PC-9 (cell line): ENCODE measurements at regions not wholly inside any gene's neighbourhood (a gene's known extent, or its start where the extent isn't known, plus 50 kb on each side); places are given as distances from the start of the nearest gene placed in this dataset.

Experiments
- BruUV-seq: library from RNA; stranded (reverse); fragments of 400-500 nt; replicated peaks from 2 replicates; lab custom pipeline; 2021; lab: Mats Ljungman, UMichigan
- CTCF ChIA-PET: fragments of 300-600 bp; sonication (Branson Sonifier 250); formaldehyde crosslinking; loops from one replicate; lab custom pipeline; 2022; ENCODE audit warnings: antibody characterized with exemption; lab: Charles Lee
- POLR2A ChIA-PET: fragments of 300-600 bp; sonication (Branson Sonifier 250); formaldehyde crosslinking; loops from one replicate; lab custom pipeline; 2022; ENCODE audit warnings: antibody characterized with exemption; ENCODE audit not compliant: unreplicated experiment; lab: Charles Lee
- DNase-seq, 2 experiments: peaks; one replicate each; pipeline versions ENCODE4 v3.0.0 to v3.0.0-alpha.2; 2015 to 2022; ENCODE audit warnings: mixed read lengths in 1 of 2
- H2AFZ ChIP-seq: fragments of 200-600 bp; sonication (generic); 2 replicates; pipeline ENCODE4 v1.8.1; 2017; ENCODE audit warnings: antibody characterized with exemption
- H3F3A ChIP-seq: fragments of 200-600 bp; sonication (generic); 2 replicates; pipeline ENCODE4 v1.8.1; 2017; ENCODE audit warnings: antibody characterized with exemption, mild to moderate bottlenecking, low read depth; ENCODE audit not compliant: insufficient read depth
- H3K27ac ChIP-seq: fragments of 200-600 bp; sonication (generic); 2 replicates; pipeline ENCODE4 v1.6.1; 2016; ENCODE audit warnings: mixed run types
- H3K27me3 ChIP-seq: fragments of 200-600 bp; sonication (generic); 2 replicates; pipeline ENCODE4 v1.6.1; 2016; ENCODE audit warnings: low read depth, mixed run types; ENCODE audit not compliant: insufficient read depth
- H3K36me3 ChIP-seq: fragments of 200-600 bp; sonication (generic); 2 replicates; pipeline ENCODE4 v1.6.1; 2016; ENCODE audit warnings: low read depth, mixed run types
- H3K4me1 ChIP-seq: fragments of 200-600 bp; sonication (generic); replicated peaks from 2 replicates; pipeline ENCODE4 v1.6.1; 2016; ENCODE audit warnings: mixed run types; ENCODE audit not compliant: insufficient read depth
- H3K4me2 ChIP-seq: fragments of 200-600 bp; sonication (generic); 2 replicates; pipeline ENCODE4 v1.6.1; 2017; ENCODE audit warnings: mixed run types
- H3K4me3 ChIP-seq: fragments of 200-600 bp; sonication (generic); 2 replicates; pipeline ENCODE4 v1.6.1; 2016; ENCODE audit warnings: mixed run types
- H3K79me2 ChIP-seq: fragments of 200-600 bp; sonication (generic); 2 replicates; pipeline ENCODE4 v1.6.1; 2017; ENCODE audit warnings: low read depth, mixed run types
- H3K9me2 ChIP-seq: fragments of 200-600 bp; sonication (generic); 2 replicates; pipeline ENCODE4 v1.8.1; 2017; ENCODE audit warnings: mild to moderate bottlenecking; ENCODE audit not compliant: insufficient read depth
- H3K9me3 ChIP-seq: fragments of 200-600 bp; sonication (generic); 2 replicates; pipeline ENCODE4 v1.8.1; 2016; ENCODE audit warnings: low read depth; ENCODE audit not compliant: insufficient read depth
- H4K20me1 ChIP-seq: fragments of 200-600 bp; sonication (generic); 2 replicates; pipeline ENCODE4 v1.8.1; 2017; ENCODE audit not compliant: insufficient read depth
- EZH2 ChIP-seq: fragments of 200-600 bp; sonication (generic); IDR thresholded peaks from 2 replicates; pipeline ENCODE4 v1.8.0; 2017; ENCODE audit warnings: antibody characterized with exemption, low read depth
- intact Hi-C: fragments of 100-400 bp; cut with micrococcal nuclease; formaldehyde crosslinking; loops from one replicate; pipeline ENCODE4 v1.10.0; 2022; ENCODE audit not compliant: unreplicated experiment
- TF ChIP-seq, protein P1 (sequence below): fragments of 200-600 bp; sonication (generic); conservative IDR thresholded peaks from 2 replicates; pipeline ENCODE4 v1.6.1; 2017; ENCODE audit warnings: mixed run types, antibody characterized with exemption, mild to moderate bottlenecking, moderate library complexity

DNA sequence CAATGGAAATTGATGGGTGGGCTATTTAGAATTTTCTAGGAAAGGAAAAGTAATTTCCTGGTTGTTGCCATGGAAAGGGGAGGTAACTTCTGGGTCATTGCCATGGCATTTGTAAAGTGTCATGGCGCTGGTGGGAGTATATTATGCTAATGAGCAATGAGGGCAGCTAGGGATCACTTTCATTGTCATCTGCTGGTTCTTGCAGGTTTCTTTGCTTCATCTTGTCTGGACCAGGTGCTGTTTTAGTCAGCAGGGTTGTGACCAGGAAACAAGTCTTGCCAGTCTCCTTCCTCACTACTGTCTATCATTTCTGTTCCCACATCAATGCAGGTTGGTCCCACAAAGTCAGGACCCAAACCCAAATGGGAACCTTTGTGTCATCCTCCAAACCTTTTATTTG, 237.6 kb upstream of the C11orf87 start:
- Histone ChIP-seq H3K4me1 (no peaks in the 10 kb centered on the region), H3K27me3 (no peaks in the 10 kb centered on the region), H3K27ac (no peak overlapping the region), H3K4me2 (no peak overlapping the region), H3K79me2 (no peaks in the 10 kb centered on the region), H3F3A (no peaks in the 10 kb centered on the region), H3K4me3 (no peak overlapping the region), H2AFZ (no peak overlapping the region), H3K9me2 (no peaks in the 10 kb centered on the region), H3K36me3 (no peaks in the 10 kb centered on the region), H3K9me3 (no peaks in the 10 kb centered on the region), H4K20me1 (no peaks in the 10 kb centered on the region)
- ChIA-PET POLR2A (no interaction called here), CTCF (no interaction called here)
- TF ChIP-seq, protein P1, sequence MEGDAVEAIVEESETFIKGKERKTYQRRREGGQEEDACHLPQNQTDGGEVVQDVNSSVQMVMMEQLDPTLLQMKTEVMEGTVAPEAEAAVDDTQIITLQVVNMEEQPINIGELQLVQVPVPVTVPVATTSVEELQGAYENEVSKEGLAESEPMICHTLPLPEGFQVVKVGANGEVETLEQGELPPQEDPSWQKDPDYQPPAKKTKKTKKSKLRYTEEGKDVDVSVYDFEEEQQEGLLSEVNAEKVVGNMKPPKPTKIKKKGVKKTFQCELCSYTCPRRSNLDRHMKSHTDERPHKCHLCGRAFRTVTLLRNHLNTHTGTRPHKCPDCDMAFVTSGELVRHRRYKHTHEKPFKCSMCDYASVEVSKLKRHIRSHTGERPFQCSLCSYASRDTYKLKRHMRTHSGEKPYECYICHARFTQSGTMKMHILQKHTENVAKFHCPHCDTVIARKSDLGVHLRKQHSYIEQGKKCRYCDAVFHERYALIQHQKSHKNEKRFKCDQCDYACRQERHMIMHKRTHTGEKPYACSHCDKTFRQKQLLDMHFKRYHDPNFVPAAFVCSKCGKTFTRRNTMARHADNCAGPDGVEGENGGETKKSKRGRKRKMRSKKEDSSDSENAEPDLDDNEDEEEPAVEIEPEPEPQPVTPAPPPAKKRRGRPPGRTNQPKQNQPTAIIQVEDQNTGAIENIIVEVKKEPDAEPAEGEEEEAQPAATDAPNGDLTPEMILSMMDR: no peak
- no peak for TF ChIP-seq EZH2
- DNase-seq: no peak
- intact Hi-C loops: no loop called here
- no TSS peak for BruUV-seq

DNA sequence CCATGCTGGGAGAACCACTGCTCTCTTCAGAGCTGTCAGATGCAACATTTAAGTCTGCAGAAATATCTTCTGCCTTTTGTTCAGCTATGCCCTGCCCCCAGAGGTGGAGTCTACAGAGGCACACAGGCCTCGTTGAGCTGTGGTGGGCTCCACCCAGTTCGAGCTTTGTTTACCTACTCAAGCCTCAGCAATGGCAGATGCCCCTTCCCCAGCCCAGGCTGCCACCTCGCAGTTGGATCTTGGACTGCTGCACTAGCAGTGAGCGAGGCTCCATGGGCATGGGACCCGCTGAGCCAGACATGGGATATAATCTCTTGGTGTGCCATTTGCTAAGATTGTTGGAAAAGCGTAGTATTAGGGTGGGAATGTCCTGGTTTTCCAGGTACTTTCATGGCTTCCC, 229.1 kb upstream of the C11orf87 start:
- H3F3A ChIP-seq: no peaks in the 10 kb centered on the region; the same call in 1 of the 2 replicates
- H3K9me3 ChIP-seq: peaks cover 14% of the 10 kb centered on the region
- no peaks in the 10 kb centered on the region for H3K79me2 ChIP-seq
- intact Hi-C loops: no loop called here
- no peak overlapping the region for H3K4me2 ChIP-seq
- 0 out of 2 replicates have a peak overlapping the region, but pooled peaks have one; percentile 18 for H2AFZ ChIP-seq
- H3K4me1 ChIP-seq: peaks cover 6% of the 10 kb centered on the region
- peaks cover 7% of the 10 kb centered on the region; the same call in 1 of the 2 replicates for H3K9me2 ChIP-seq
- H3K27me3 ChIP-seq: no peaks in the 10 kb centered on the region
- ChIA-PET POLR2A (no interaction called here), CTCF (no interaction called here)
- BruUV-seq: no TSS peak
- no peak for TF ChIP-seq EZH2
- TF ChIP-seq, protein P1: no peak
- H3K27ac ChIP-seq: no peak overlapping the region
- no peaks in the 10 kb centered on the region for H4K20me1 ChIP-seq
- DNase-seq: no peak
- H3K36me3 ChIP-seq: no peaks in the 10 kb centered on the region
- H3K4me3 ChIP-seq: no peak overlapping the region

DNA sequence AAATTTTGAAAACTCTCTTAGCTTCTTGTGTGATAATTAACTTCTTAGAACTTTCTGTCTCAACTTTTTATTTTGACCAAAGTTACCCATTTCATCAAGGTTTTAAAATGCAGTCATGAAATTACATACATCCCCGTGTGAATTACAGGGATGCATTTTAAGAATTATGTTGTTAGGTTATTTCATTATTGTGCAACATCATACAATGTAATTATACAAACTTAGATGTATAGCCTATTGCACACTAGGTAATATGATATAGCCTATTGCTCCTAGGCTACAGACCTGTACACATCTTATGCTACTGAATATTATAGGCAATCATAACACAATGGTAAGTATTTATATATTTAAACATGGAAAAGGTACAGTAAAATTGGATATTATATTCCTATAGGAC, 228.1 kb upstream of the C11orf87 start:
- H3K27me3 ChIP-seq: no peaks in the 10 kb centered on the region
- H3K9me3 ChIP-seq: peaks cover 14% of the 10 kb centered on the region
- no peak overlapping the region for H2AFZ ChIP-seq
- POLR2A ChIA-PET: no interaction called here
- H3F3A ChIP-seq: no peaks in the 10 kb centered on the region; the same call in 1 of the 2 replicates
- intact Hi-C loops: no loop called here
- H3K36me3 ChIP-seq: no peaks in the 10 kb centered on the region
- peaks cover 7% of the 10 kb centered on the region; the same call in 1 of the 2 replicates for H3K9me2 ChIP-seq
- H4K20me1 ChIP-seq: no peaks in the 10 kb centered on the region
- H3K4me1 ChIP-seq: peaks cover 8% of the 10 kb centered on the region
- DNase-seq: no peak
- no peak overlapping the region for H3K27ac ChIP-seq
- no peak overlapping the region for H3K4me3 ChIP-seq
- no peak overlapping the region for H3K4me2 ChIP-seq
- TF ChIP-seq, protein P1: no peak
- TF ChIP-seq EZH2: no peak
- no peaks in the 10 kb centered on the region for H3K79me2 ChIP-seq
- no TSS peak for BruUV-seq
- CTCF ChIA-PET: no interaction called here
